Fibroblast of pulmonary artery (primary cell): ENCODE measurements at regions not wholly inside any gene's neighbourhood (a gene's known extent, or its start where the extent isn't known, plus 50 kb on each side); places are given as distances from the start of the nearest gene placed in this dataset.

Experiments used
- DNase-seq: peaks from one replicate; pipeline ENCODE4 v3.0.0-alpha.2; 2010; ENCODE audit warnings: low read depth
- H3K4me3 ChIP-seq: replicated peaks from 2 replicates; pipeline ENCODE4 v1.5.1; 2011; ENCODE audit warnings: low read depth, mild to moderate bottlenecking, control low read depth, low read length, moderate library complexity
- CTCF ChIP-seq: IDR thresholded peaks from 2 replicates; pipeline ENCODE4 v1.5.1; 2011; ENCODE audit warnings: mild to moderate bottlenecking, control low read depth, low read length, inconsistent platforms; ENCODE audit errors: missing control alignments

DNA sequence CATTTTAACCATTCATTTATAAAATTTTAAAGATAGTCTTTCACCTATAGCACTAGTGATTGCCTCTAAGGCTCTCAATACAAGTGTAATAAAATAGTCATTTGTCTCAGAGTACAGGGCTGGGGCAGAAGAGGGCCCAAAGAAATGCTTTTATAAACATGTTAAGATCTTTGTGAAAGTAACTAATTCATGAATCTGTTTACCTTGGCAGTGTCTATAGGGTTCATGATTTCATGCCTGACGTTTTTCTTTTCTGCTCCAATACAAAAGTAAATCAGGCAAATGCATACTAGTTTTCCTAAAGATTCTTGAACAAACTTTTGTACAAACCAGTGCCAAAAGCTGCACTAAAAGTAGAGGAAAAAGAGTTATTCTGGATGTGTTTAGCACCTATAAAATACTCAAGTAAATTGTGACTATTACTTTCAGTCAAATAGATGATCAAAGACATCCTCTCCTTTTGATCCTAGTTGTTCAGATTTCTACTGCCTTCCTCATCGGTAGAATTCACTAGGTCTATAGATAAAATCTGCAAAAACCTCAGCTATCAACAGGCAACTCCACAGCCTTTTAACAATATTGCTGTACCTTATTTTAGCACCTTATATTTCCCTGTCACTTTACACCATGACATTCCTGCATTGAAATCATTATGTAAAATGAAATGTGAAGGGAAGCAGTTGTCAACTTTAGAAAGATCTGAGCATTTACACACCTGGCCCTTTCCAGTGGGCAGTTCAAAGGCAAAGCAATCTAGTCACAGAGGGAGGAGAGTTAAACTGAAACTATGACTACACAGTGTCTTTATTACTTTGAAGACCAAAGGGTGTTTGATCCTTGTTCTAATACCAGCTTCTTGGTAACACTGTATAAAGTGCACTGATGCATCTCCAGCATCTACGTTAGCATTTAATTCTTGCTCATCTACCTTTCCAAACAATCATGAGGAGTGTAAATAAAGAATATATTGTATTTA, 100.0 kb upstream of the MED13 start:
- no peak for TF ChIP-seq CTCF
- DNase-seq, result no peak

GRCh38 chr17:62163847-62164246, 98.8 kb upstream of the MED13 start:
- no peak for DNase-seq
- no peak for TF ChIP-seq CTCF
- H3K4me3 ChIP-seq, result no peak overlapping the region

More for the DNA sequence above, 100.0 kb upstream of the MED13 start:
- no peak overlapping the region for H3K4me3 ChIP-seq

DNA sequence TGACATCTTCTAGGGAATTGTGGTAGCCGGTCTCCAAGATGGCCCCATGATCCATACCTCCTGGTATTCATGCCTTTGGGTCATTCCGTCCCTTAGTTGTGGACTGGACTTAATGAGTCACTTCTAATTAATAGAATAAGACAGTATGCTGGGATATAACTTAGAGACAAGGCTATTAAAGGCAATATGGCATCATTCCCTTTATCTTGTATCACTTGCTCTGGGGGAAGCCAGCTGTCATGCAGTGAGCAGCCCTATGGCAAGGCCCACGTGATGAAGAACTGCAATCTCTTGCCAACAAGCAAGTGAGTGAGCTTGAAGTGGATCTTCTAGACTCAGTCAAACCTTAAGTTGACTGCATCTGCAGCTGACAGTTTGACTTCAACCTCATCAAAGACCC, 97.8 kb upstream of the MED13 start:
- H3K4me3 ChIP-seq, result no peak overlapping the region
- no peak for TF ChIP-seq CTCF
- DNase-seq, result no peak

DNA sequence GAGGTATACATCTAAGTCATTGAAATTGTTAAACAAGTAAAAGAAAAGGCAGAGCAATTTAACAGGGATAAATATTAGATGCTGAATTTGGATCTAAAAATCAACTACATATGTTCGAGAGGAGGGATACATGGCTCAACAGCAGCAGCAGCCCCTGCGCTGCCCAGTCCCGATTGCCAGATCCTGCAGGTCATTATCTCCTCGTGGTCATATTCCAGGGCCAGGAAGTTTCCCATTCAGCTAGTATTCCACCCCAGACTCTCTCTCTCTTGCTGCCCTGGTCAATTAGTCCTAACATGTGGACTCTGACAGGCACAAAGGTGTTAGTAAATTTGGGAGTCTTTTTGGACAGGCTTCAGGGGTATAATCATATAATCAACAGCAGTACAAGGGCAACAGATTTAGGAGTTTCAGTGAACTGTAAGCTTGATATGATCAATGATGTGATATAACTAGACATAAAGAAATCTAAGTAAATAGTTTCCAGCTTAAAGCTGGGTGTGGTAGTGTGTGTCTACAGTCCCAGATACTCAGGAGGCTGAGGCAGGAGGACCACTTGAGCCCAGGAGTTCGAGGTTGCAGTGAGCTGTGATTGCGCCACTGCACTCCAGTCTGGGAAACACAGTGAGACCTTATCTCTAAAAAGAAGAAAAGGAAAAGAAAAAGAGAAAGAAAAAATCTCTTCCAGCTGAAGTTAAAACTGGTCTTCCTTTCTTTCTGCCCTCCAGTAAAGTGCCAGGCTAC, 96.5 kb upstream of the MED13 start:
- DNase-seq, result no peak

DNA sequence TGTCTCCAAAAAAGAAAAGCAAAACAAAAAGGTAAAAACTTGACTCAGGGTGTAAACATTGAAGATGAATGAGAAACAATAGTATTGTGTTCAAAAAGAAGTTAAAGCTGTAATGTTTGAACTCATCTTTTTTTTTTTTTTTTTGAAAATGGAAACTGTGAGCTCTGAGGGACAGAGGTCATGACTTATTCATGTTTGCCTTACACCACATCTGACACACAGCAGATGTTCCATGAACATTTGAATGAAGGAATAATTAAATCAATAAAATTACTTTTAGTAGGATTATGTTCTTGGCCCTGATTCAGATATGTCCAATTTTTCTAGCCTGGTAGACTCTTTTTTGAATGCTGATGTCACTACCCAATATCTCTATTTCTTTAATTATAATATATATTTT, 95.7 kb upstream of the MED13 start:
- DNase-seq, result no peak
- no peak overlapping the region for H3K4me3 ChIP-seq
- no peak for TF ChIP-seq CTCF

More for the DNA sequence above, 96.5 kb upstream of the MED13 start:
- TF ChIP-seq CTCF, result no peak
- H3K4me3 ChIP-seq, result no peak overlapping the region

- no peak for TF ChIP-seq CTCF
- no peak for DNase-seq
Observed at GRCh38 chr17:62159994-62160393, 94.9 kb upstream of the MED13 start.

More at GRCh38 chr17:62159994-62160393, 94.9 kb upstream of the MED13 start:
- H3K4me3 ChIP-seq, result no peak overlapping the region
